GM23248 (cell line): ENCODE measurements at regions not wholly inside any gene's neighbourhood (a gene's known extent, or its start where the extent isn't known, plus 50 kb on each side); places are given as distances from the start of the nearest gene placed in this dataset.

Experiments
- EZH2 ChIP-seq: fragments of 200-600 bp; sonication (generic); IDR thresholded peaks from 2 replicates; pipeline ENCODE4 v1.6.1; 2018; ENCODE audit warnings: antibody characterized with exemption, mild to moderate bottlenecking; ENCODE audit not compliant: insufficient read depth, poor library complexity, severe bottlenecking
- EZH2phosphoT487 ChIP-seq: fragments of 200-600 bp; sonication (generic); IDR thresholded peaks from 2 replicates; pipeline ENCODE4 v1.6.1; 2018; ENCODE audit warnings: antibody characterized with exemption, moderate library complexity, mild to moderate bottlenecking, low read depth; ENCODE audit not compliant: insufficient read depth

GRCh38 chr6:95078457-95078856 lies 498.9 kb upstream of the MANEA start:
- no peak for TF ChIP-seq EZH2
- no peak for TF ChIP-seq EZH2phosphoT487
